Fibroblast of upper back skin (primary cell): ENCODE measurements at regions not wholly inside any gene's neighbourhood (a gene's known extent, or its start where the extent isn't known, plus 50 kb on each side); places are given as distances from the start of the nearest gene placed in this dataset.
"Not testable (repeated sequence)": the region's sequence is repeated elsewhere in the genome, so short reads cannot be mapped to it uniquely, and the experiment has no call there.

Source experiments
- DNase-seq: peaks from one replicate; pipeline ENCODE4 v3.0.0-alpha.2; 2013

- no peak for DNase-seq
Measured at GRCh38 chr5:12080761-12081160, 176.5 kb upstream of the CTNND2 start.

DNA sequence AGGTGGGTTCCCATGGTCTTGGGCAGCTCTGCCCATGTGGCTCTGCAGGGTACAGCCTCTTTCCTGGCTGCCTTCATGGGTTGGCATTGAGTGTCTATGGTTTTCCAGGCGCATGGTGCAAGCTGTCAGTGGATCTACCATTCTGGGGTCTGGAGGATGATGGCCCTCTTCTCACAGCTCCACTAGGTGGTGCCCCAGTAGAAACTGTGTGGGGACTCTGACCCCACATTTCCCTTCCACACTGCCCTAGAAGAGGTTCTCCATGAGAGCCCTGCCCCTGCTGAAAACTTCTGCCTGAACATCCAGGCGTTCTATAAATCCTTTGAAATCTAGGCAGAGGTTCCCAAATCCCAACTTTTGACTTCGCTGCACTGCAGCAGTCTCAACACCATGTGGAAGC is 174.0 kb upstream of the CTNND2 start:
- DNase-seq = not testable (repeated sequence)

GRCh38 chr5:12073426-12073825 is 169.2 kb upstream of the CTNND2 start:
- DNase-seq = no peak

- DNase-seq = no peak
Measured at GRCh38 chr5:12072441-12072840, 168.2 kb upstream of the CTNND2 start.

DNA sequence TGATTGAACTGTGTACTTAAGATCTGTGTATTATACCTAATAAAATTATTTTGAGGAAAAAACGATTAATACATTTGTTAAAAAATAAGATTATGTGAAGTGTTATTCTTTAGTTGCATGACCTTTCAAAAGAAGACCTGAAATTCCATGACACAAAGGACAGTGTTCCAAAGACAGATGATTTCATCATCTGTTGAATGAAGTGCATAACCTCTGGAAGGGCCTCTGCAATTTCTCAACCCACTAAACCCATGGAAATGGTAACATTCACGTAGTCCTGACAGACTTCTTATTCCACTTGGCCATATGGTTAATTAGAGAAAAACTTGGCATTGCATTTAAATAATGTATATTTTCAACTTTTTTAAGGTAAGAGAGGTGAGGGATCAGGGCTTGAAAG is 167.2 kb upstream of the CTNND2 start:
- no peak for DNase-seq

DNA sequence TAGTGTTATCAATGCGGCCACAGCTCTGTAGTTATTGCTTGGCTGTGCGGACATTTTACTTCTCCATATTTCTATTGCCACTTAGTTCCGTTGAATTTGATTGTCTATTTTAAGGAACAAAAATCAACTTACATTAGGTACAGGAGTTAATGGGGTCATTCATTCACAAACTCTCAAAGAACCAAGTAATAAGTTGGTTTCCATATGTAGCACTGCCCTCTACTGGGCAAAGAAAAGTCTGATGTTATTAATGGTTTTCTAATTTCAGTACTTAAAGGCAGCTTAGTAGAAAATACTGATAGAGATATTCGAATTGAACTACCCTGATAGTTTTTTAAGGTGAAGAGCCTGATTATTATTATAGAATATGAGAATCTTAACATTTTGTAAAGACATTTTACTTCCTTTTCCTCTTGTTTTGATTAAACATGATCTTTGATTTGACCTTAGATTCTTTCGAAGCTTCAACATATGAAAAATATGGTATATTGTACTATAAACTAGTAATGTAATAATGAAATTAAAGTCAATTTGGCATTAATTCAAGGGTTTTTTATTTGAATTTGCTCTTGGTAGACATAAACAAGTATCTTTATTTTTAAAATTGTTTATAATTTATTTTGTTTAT is 119.5 kb upstream of the CTNND2 start:
- peak; percentile 16 for DNase-seq

- no peak for DNase-seq
Measured at GRCh38 chr5:12022444-12022843, 118.2 kb upstream of the CTNND2 start.

GRCh38 chr5:12019306-12019705 is 115.1 kb upstream of the CTNND2 start:
- no peak for DNase-seq

DNA sequence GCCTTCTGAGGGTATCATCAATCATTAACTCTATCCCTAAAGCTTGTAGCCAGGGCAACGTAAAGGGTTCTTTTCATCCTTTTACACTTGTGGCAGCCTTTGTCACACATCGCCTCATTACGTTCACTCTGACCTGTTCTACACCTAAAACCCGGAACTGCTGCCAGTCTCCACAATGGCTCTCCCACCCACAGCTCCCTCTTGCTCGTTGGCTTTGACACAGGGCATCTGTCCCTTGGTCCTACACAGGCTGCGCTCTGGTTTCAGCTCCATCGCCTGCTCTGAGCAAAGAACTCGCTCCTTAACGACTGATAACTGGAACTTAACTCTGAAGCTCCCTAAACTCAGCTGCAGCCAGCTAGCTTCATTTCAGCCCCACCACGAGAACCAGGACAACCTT is 112.8 kb upstream of the CTNND2 start:
- DNase-seq = no peak

DNA sequence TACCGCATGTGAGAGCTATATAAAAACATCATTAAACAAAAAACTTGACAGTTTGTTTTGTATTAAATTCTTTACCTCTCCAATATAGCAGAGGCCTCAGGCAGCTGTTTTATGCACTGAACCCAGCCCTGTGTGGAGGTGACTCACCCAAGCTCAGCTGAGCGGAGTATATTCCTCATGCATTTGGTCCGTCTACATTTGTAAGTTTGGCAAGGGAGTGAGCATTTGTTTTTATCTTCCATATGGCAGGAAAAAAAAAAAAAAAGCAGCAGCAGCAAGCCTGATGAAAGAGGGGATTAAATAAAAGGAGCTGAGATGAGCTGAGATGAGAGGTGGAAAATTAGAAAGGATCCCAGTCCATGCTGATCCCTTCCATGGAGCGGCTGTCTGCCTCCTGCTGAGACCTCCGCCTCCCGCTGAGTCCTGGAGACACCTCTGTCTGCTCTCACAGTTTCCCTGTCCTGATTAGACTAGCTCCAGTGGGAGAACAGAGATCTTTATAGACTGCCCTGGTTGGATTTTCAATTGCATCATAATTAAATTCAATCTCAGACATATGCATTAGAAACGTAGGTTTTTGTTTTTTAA is 112.0 kb upstream of the CTNND2 start:
- peak; percentile 2 for DNase-seq

DNA sequence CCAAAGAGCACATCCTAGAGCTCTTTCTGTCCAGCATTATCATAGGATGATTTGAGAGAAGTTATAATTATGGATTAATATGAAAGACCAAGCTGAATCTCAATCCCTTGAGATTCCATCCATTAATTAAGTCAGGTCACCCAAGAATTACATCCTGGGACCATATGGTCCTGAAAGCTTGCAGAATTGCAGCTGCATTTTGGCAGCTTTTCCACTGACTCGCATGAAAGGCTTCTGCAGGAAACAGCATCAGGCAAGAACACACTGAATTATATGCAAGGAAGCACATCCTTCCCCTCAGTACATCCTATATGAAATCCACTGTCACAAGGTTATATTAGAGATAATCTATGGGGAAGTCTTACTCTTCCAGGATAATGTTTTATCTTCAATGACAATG is 109.1 kb upstream of the CTNND2 start:
- DNase-seq = no peak

- no peak for DNase-seq
Measured at GRCh38 chr5:12003680-12004079, 99.4 kb upstream of the CTNND2 start.

DNA sequence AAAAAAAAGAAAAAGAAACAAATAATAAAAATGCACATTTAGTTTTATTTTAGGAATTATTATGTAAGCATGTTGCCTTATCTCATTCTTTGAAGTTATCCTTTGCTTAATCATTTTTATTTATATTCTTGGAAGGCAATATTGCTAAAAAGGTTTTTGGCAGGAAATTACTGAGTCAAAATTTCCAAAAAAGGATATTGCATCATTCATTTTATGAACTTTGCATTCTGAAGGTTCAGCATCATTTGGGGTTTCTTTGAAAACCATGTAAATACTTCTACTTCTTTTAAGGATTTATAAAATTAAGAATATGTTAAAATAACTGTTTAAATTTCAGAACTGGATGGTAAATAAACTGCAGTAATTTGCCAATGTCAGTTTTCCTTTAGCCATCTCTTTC is 94.2 kb upstream of the CTNND2 start:
- DNase-seq = no peak

DNA sequence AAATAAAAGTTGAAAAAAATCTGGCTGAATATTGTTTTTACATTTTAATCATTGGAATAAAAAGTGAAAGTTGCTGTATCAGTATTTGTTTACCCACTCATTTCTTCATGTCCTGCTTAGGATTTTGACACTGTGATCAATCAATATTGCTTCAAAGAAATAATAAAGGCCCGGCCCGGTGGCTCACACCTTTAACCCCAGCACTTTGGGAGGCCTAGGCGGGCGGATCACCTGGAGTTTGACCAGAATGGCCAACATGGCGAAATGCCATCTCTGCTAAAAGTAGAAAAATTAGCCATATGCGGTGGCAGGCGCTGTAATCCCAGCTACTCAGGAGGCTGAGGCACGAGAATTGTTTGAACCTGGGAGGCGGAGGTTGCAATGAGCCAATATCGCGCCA is 93.7 kb upstream of the CTNND2 start:
- no peak for DNase-seq

- no peak for DNase-seq
Measured at GRCh38 chr5:11992518-11992917, 88.3 kb upstream of the CTNND2 start.

DNA sequence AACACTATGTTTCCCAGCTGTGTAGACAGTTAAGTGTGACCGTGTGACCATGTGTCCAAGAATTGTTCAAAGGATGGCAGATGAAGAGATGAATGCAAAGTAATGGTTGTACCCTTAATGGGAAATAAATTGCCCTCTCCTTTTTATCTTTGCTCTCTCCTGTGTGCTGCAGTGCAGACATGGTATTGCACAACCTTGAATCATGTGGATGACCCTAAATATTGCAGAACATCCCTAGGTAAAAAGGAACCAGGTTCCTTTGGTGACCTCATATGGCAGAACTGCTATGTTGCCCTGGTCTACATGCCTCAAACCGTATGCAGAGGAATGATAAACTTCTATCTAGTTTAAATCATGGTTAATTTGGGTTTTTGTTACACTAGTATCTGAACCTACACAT is 81.7 kb upstream of the CTNND2 start:
- no peak for DNase-seq

GRCh38 chr5:11984196-11984595 is 80.0 kb upstream of the CTNND2 start:
- no peak for DNase-seq

DNA sequence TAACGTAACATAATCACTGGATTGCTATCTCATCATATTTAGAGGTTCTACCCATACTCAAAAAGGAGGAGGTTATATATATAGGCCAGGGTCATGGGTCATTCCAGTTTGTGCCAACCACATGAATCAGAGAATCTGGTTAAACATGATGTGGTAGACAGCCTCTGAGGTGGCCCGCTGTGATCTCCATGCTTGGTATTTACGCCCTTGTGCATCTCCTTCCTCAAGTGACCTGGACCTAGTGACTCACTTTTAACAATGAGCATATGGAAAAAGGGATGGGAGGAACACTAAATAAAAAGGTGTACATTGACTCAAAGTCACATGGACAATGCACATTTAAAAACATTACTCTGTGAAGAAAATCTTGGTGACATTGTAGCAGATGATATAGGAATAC is 77.7 kb upstream of the CTNND2 start:
- no peak for DNase-seq

DNA sequence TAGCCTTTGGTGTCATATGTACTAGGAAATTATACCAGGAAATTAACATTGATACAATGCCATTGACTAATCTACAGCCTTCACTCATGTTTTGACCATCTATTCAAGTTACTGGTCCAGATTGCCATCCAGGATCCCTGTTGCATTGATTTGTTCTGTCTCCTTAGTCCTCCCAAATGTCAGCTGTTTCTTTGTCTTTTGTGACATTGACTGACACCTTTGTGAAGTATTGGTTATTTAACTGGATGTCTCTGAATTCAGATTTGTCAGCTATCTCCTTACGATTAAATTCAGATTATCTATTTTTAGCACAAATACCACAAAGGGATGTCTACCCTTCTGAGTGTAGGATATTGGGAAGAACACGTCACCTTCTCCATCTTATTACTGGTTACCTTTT is 73.7 kb upstream of the CTNND2 start:
- DNase-seq = no peak

GRCh38 chr5:11973469-11973868 is 69.2 kb upstream of the CTNND2 start:
- DNase-seq = no peak

DNA sequence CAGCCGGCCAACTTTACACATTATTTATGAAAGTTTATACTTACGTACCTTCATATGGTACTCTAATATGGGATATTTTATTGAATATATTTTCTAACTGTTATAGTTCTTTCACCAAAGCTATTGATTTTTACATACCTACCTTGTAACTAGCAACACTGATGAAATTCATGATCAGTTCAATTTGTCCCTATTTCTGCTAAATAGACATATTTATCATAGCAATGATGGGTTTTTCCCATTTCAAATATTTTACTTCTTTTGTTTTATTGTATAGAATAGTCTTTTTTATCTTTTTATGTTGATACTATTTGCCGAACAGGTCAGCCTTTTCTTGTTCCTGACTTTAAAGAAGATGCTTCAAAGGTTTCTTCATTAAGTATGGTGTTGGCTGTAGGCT is 59.0 kb upstream of the CTNND2 start:
- no peak for DNase-seq

DNA sequence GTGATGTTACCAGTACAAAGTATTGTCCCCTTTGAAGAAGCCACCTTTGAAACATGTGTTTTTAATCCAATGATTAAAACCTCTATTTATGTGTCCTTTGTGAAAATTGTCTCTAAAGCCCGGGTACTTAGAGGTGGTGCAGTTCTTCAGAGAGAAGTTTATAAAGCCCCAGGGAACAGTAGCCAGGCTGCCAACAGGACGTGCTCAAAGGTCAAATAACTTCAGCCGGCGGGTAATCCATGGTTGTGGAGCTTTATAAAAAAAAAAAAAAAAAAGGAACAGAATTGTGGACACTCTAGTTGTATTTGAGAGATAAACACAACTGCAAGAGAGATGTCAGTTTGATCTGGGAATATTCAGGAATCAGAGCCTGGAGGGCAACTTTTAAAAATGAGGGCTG is 57.9 kb upstream of the CTNND2 start:
- DNase-seq = no peak

DNA sequence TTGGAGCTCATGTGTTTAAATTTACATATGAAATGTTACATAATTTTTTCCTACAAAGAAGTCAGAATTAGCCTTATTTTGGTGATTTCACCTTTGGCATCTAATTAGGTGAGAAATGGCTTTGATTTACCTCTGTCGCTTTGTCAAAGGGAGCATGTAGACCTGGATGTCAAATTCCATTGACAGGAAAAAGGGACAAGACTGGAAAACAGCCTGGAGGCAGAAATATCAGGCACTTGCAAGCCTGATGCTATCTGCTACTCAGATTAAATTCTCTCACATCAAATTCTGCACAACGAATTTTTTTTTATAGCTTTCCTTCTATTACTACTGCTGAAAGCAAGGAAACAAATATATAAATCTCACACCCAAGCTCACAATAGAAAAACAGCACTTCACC is 54.1 kb upstream of the CTNND2 start:
- DNase-seq = no peak

GRCh38 chr5:11955331-11955730 is 51.1 kb upstream of the CTNND2 start:
- peak; percentile 53 for DNase-seq
